IPS-18a (cell line): ENCODE measurements at regions not wholly inside any gene's neighbourhood (a gene's known extent, or its start where the extent isn't known, plus 50 kb on each side); places are given as distances from the start of the nearest gene placed in this dataset.
A peak's percentile ranks its signal among the peaks of the same experiment; 100 is the strongest.
"Not testable (repeated sequence)": the region's sequence is repeated elsewhere in the genome, so short reads cannot be mapped to it uniquely, and the experiment has no call there.

Experiments used
- H3K27ac ChIP-seq: one replicate; pipeline ENCODE4 v1.5.1; 2013; ENCODE audit warnings: low read length
- H3K27me3 ChIP-seq: one replicate; pipeline ENCODE4 v1.6.1; 2013; ENCODE audit warnings: mild to moderate bottlenecking, low read length; ENCODE audit not compliant: control insufficient read depth, insufficient read depth
- H3K36me3 ChIP-seq: one replicate; pipeline ENCODE4 v1.6.1; 2013; ENCODE audit warnings: low read depth, low read length; ENCODE audit not compliant: control insufficient read depth
- H3K4me1 ChIP-seq: one replicate; pipeline ENCODE4 v1.6.1; 2013; ENCODE audit warnings: low read depth, low read length; ENCODE audit not compliant: control insufficient read depth
- H3K4me3 ChIP-seq: one replicate; pipeline ENCODE4 v1.5.1; 2013; ENCODE audit warnings: low read length
- H3K9ac ChIP-seq: one replicate; pipeline ENCODE4 v1.6.1; 2013; ENCODE audit warnings: mild to moderate bottlenecking, low read length, moderate library complexity
- H3K9me3 ChIP-seq: one replicate; pipeline ENCODE4 v1.6.1; 2013; ENCODE audit warnings: low read depth, low read length; ENCODE audit not compliant: control insufficient read depth

GRCh38 chr6:79413562-79414002 lies 123.6 kb downstream of the LCA5 start:
- no peak overlapping the region for H3K4me3 ChIP-seq
- H3K36me3 ChIP-seq, result no peaks in the 10 kb centered on the region
- H3K27ac ChIP-seq, result peak overlapping the region; percentile 39
- H3K9ac ChIP-seq, result no peak overlapping the region
- H3K27me3 ChIP-seq, result no peaks in the 10 kb centered on the region
- no peaks in the 10 kb centered on the region for H3K9me3 ChIP-seq
- H3K4me1 ChIP-seq, result peaks cover 24% of the 10 kb centered on the region

DNA sequence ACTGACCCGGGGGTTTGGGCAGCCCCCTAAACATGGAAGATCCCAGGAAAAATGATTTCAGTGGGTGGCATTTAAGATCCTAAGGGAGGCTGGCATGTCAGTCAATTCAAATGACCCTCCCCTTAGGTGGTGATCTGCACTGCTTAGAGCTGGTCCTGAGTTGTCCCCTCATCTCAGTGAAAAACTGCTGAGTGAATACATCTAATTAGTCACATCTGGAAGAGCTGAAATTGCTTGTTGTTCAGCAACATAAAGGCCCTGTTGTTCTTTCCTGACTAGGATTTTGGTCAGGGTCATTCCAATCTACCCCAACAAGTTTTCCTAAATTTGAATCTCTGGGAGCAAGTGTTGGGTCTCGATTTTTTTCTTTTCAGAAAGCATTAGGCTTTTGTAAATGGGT lies 126.4 kb downstream of the LCA5 start:
- no peaks in the 10 kb centered on the region for H3K27me3 ChIP-seq
- no peak overlapping the region for H3K9ac ChIP-seq
- H3K4me3 ChIP-seq, result no peak overlapping the region
- H3K9me3 ChIP-seq, result no peaks in the 10 kb centered on the region
- no peak overlapping the region for H3K27ac ChIP-seq
- peaks cover 24% of the 10 kb centered on the region for H3K4me1 ChIP-seq
- no peaks in the 10 kb centered on the region for H3K36me3 ChIP-seq

DNA sequence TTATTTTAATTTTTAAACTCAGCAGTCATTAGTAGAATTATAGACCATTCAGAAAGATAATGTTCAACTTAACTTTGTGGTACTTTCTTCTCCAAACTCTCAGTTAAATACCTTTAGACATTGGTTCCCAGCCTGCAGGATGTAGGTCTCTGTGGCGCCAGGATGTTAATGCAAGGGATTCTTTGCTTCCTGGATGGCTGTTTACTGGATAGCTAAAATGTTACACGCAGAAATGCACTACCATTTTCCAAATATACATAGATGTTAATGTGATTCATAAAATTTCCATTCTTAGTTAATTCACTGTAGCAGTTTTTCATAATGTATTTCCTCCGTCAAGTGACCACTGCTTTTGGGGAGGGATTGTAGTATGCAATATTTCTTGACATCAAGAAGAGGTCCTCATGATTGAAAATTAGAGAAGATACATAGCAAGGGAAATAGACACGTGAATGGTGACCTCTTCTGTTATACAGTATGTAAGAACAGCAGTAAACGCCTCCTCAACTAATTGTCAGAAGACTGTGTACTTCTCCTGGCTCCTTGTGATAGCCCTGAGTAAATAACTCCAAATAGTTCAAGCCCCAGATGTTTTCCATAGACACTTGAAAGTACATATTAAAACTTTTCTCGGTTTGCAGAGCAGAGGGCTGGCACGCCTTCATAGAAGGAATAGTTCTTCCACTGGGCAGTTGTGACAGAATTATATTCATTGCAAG lies 128.8 kb downstream of the LCA5 start:
- Histone ChIP-seq H3K9me3 (no peaks in the 10 kb centered on the region), H3K27ac (no peak overlapping the region), H3K27me3 (no peaks in the 10 kb centered on the region), H3K36me3 (no peaks in the 10 kb centered on the region), H3K9ac (no peak overlapping the region), H3K4me1 (peaks cover 11% of the 10 kb centered on the region), H3K4me3 (no peak overlapping the region)

DNA sequence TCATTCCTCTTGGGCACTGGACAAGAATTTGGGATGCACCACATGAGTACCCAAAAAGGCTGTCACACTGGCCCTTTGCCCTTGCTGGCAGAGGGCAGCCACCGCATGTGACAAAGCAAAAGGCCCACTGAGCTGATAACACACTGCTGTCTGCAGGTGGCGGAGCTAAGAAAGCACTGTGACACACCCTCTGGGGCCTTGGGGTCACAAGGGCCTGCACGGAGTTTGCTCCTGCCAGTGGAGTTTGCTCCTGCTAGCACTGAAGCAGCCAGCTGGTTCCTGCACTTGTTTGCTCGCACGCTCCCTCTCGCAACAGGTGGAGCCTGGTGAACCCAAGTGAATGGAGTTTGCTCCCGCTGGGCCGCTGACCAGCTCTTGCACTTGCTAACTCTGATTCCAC lies 132.6 kb downstream of the LCA5 start:
- no peak overlapping the region for H3K9ac ChIP-seq
- no peak overlapping the region for H3K4me3 ChIP-seq
- no peaks in the 10 kb centered on the region for H3K4me1 ChIP-seq
- H3K27me3 ChIP-seq, result no peaks in the 10 kb centered on the region
- H3K9me3 ChIP-seq, result no peaks in the 10 kb centered on the region
- no peak overlapping the region for H3K27ac ChIP-seq
- no peaks in the 10 kb centered on the region for H3K36me3 ChIP-seq

GRCh38 chr6:79404261-79404660 lies 133.0 kb downstream of the LCA5 start:
- no peaks in the 10 kb centered on the region for H3K9me3 ChIP-seq
- H3K9ac ChIP-seq, result no peak overlapping the region
- H3K36me3 ChIP-seq, result no peaks in the 10 kb centered on the region
- H3K27ac ChIP-seq, result no peak overlapping the region
- no peaks in the 10 kb centered on the region for H3K4me1 ChIP-seq
- no peak overlapping the region for H3K4me3 ChIP-seq
- no peaks in the 10 kb centered on the region for H3K27me3 ChIP-seq

DNA sequence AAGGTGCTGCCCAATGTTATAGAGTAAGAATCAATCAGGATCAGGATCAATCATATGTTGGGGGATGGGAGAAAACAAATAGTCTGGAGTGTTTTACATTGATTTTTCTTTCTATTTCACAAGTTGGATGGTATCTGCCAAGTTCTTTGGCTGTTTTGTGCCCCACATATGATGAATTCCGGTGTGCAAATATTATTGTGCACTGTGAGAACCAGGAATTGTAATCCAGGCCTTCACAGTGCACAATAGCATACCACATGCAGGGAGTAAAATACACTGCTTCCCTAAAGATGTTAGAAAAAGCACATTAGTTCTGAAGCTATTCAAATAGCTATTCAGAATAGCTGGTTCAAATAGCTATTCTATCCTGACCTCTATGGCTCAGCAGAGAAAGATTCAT lies 133.7 kb downstream of the LCA5 start:
- Histone ChIP-seq H3K36me3 (no peaks in the 10 kb centered on the region), H3K27me3 (no peaks in the 10 kb centered on the region), H3K9me3 (no peaks in the 10 kb centered on the region), H3K4me3 (no peak overlapping the region), H3K9ac (no peak overlapping the region), H3K27ac (no peak overlapping the region), H3K4me1 (no peaks in the 10 kb centered on the region)

DNA sequence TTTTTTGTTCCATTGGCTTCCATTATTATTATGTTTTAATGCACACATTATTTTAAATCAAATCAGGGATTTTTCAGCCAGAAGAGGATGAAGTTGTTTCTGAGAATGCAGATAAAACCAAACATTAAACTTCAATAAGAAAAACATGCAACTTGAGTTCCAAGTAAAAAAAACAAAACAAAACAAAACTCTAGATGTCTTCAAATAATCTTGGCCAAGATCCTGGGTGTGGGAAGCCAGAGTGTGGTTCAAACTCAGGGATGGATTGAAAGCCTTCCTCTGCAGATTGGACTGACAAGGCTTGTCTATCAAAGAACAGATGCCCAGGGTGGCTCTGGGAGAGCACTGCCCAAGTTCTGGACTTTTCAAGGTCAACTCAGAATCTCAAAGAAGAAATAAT lies 134.1 kb downstream of the LCA5 start:
- Histone ChIP-seq H3K4me1 (no peaks in the 10 kb centered on the region), H3K4me3 (no peak overlapping the region), H3K9ac (no peak overlapping the region), H3K27me3 (no peaks in the 10 kb centered on the region), H3K27ac (no peak overlapping the region), H3K9me3 (no peaks in the 10 kb centered on the region), H3K36me3 (no peaks in the 10 kb centered on the region)

- Histone ChIP-seq H3K4me1 (no peaks in the 10 kb centered on the region), H3K27me3 (no peaks in the 10 kb centered on the region), H3K9me3 (no peaks in the 10 kb centered on the region), H3K27ac (no peak overlapping the region), H3K4me3 (no peak overlapping the region), H3K9ac (no peak overlapping the region), H3K36me3 (no peaks in the 10 kb centered on the region)
Measured at GRCh38 chr6:79399499-79399898, 137.7 kb downstream of the LCA5 start.

DNA sequence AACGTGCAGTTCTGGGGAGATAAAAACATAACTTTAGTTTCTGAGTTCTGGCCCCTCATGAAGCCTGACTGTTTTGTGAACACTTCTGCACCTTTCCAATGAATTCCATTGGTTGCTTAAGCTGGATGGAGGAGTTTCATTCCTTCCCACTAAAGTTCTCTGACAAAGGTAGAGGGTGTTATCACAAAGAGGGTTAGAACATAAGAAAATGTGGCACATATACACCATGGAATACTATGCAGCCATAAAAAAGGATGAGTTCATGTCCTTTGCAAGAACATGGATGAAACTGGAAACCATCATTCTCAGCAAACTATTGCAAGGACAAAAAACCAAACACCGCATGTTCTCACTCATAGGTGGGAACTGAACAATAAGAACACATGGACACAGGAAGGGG lies 138.6 kb downstream of the LCA5 start:
- not testable (repeated sequence) for H3K4me3 ChIP-seq, H3K4me1 ChIP-seq, H3K27ac ChIP-seq, H3K36me3 ChIP-seq, H3K9ac ChIP-seq, H3K9me3 ChIP-seq, H3K27me3 ChIP-seq

DNA sequence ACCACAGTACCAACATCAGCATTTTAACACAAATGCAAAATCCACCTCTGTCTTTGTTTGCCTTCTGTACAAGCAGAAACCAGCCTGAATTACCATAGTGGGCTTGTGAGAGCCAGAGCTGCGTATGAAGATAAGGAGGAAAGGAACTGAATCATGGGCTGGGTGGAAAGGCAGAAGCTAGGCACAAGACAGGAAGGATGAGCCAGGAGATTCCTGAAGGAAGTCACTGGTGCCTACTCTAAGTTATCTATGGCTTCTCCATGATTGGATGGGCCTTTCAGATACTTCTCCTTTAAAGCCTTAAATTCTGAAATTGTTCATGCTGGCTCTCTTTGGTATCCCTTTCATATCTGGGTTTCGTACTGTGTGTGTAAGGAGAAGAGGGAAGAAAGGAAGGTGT lies 140.6 kb downstream of the LCA5 start:
- Histone ChIP-seq H3K9ac (no peak overlapping the region), H3K36me3 (no peaks in the 10 kb centered on the region), H3K4me3 (no peak overlapping the region), H3K27ac (no peak overlapping the region), H3K4me1 (no peaks in the 10 kb centered on the region), H3K9me3 (no peaks in the 10 kb centered on the region), H3K27me3 (no peaks in the 10 kb centered on the region)

DNA sequence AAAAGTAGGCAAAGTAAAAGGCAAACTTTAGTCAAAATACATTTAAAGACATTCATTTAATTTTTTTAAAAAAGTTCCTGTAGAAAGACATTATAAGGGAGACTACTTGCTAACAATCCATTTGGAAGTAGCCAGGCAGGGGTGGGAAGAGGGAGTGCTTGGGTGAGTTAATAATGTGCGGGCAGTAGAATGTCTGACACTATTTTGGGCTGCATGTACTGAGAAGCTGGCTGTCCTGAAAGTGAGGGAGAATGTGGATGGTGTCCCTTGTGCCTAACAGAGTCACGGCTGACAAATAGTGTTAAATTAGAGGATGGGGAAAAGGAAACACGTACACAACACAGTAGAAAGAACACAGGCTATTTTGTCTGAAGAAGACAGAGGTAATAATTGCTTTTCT lies 142.5 kb downstream of the LCA5 start:
- no peaks in the 10 kb centered on the region for H3K27me3 ChIP-seq
- H3K4me1 ChIP-seq, result no peaks in the 10 kb centered on the region
- H3K27ac ChIP-seq, result no peak overlapping the region
- no peak overlapping the region for H3K4me3 ChIP-seq
- no peaks in the 10 kb centered on the region for H3K9me3 ChIP-seq
- no peak overlapping the region for H3K9ac ChIP-seq
- no peaks in the 10 kb centered on the region for H3K36me3 ChIP-seq

- H3K36me3 ChIP-seq, result no peaks in the 10 kb centered on the region
- H3K27ac ChIP-seq, result no peak overlapping the region
- H3K4me3 ChIP-seq, result no peak overlapping the region
- no peak overlapping the region for H3K9ac ChIP-seq
- H3K4me1 ChIP-seq, result no peaks in the 10 kb centered on the region
- no peaks in the 10 kb centered on the region for H3K9me3 ChIP-seq
- no peaks in the 10 kb centered on the region for H3K27me3 ChIP-seq
Measured at GRCh38 chr6:79392094-79392493, 145.1 kb downstream of the LCA5 start.
